ENCODE measurements at regions not wholly inside any gene's neighbourhood (a gene's known extent, or its start where the extent isn't known, plus 50 kb on each side); places are given as distances from the start of the nearest gene placed in this dataset.

- Histone ChIP-seq H4K8ac (replicated peaks; ENCODE audit: insufficient read length, low read depth, low read length) (no peak overlapping the region), H3K9ac (ENCODE audit: extremely low read depth, insufficient read length, low read length) (no peak overlapping the region), H2BK15ac (ENCODE audit: low read depth, low read length) (no peak overlapping the region), H4K5ac (ENCODE audit: insufficient read length, low read depth, low read length) (no peak overlapping the region), H3K14ac (ENCODE audit: insufficient read depth, low read length) (no peak overlapping the region), H3K4ac (ENCODE audit: low read depth, low read length) (no peak overlapping the region), H4K20me1 (ENCODE audit: control insufficient read depth, insufficient read depth, insufficient read length) (no peaks in the 10 kb centered on the region), H3K4me1 (ENCODE audit: insufficient read depth, low read length) (no peaks in the 10 kb centered on the region), H4K91ac (ENCODE audit: insufficient read length, low read depth, low read length) (no peak overlapping the region), H2BK5ac (ENCODE audit: insufficient read length, low read length) (no peak overlapping the region), H3K27me3 (ENCODE audit: insufficient read depth, low read length) (no peaks in the 10 kb centered on the region), H3K23me2 (ENCODE audit: insufficient read length, low read depth, low read length, poor library complexity, severe bottlenecking) (no peaks in the 10 kb centered on the region), H3K18ac (ENCODE audit: insufficient read length, low read depth, low read length) (no peak overlapping the region), H3K79me2 (ENCODE audit: insufficient read depth, low read length) (no peaks in the 10 kb centered on the region), H3K79me1 (ENCODE audit: insufficient read depth, low read depth, low read length, poor library complexity, severe bottlenecking) (no peaks in the 10 kb centered on the region), H3K27ac (ENCODE audit: insufficient read length, low read depth, low read length) (no peak overlapping the region), H3K23ac (ENCODE audit: insufficient read length, low read depth, low read length) (no peak overlapping the region), H3K4me2 (ENCODE audit: insufficient read depth, insufficient read length, low read length) (no peak overlapping the region), H2AK5ac (ENCODE audit: insufficient read length, low read length) (no peak overlapping the region), H3T11ph (ENCODE audit: low read length) (no peak overlapping the region), H3K9me3 (ENCODE audit: control insufficient read depth, low read depth, low read length) (no peaks in the 10 kb centered on the region), H2BK12ac (ENCODE audit: insufficient read length, low read depth, low read length) (no peak overlapping the region), H2BK120ac (ENCODE audit: low read depth, low read length, poor library complexity, severe bottlenecking) (no peak overlapping the region), H2AFZ (ENCODE audit: low read length) (no peak overlapping the region), H2BK20ac (ENCODE audit: low read depth, low read length, poor library complexity, severe bottlenecking) (no peak overlapping the region), H3K56ac (ENCODE audit: insufficient read length, low read depth, low read length) (no peak overlapping the region)
- peak; percentile 73 for TF ChIP-seq CTCF (conservative IDR thresholded peaks at IDR 0.05)
- no CpG with 5 or more reads among the region's 1 CpG for WGBS (ENCODE audit: extremely low coverage, insufficient read length, low lambda C conversion rate)
- peaks cover 0 to 1% of the 10 kb centered on the region in 2 experiments; a peak in 1 of 4 replicates for H3K4me1 Mint-ChIP-seq
- peaks cover 0 to 5% (median 4%) of the 10 kb centered on the region in 3 experiments; a peak in 2 of 7 replicates for H3K36me3 Mint-ChIP-seq (ENCODE audit: insufficient read depth in 1 of 3, low read depth in 3 of 3)
- peak overlapping the region in 1 of 3 experiments; percentile 81; a peak in 1 of 7 replicates for H3K27ac Mint-ChIP-seq
- DNase-seq = peak; percentile 53
- H3K27me3 Mint-ChIP-seq (ENCODE audit: low read depth) = no peaks in the 10 kb centered on the region
- no peak overlapping the region for H3K4me3 Mint-ChIP-seq
- H3K9me3 Mint-ChIP-seq = peaks cover 7 to 10% of the 10 kb centered on the region in 2 experiments; a peak in 4 of 5 replicates
These were observed 92.9 kb upstream of the SGCG start for GRCh38 chr13:23087880-23088279.
